ENCODE measurements at regions not wholly inside any gene's neighbourhood (a gene's known extent, or its start where the extent isn't known, plus 50 kb on each side); places are given as distances from the start of the nearest gene placed in this dataset.

- no peak for FAIRE-seq
- intact Hi-C loops (cut with DNase I) = no loop called here
- no peaks in the 10 kb centered on the region for H3K36me3 ChIP-seq (ENCODE audit: control insufficient read depth in 2 of 3, insufficient read depth in 3 of 3, low read length in 3 of 3)
- no peak overlapping the region for H3K4me3 ChIP-seq (ENCODE audit: low read length in 3 of 3)
- H3K9ac ChIP-seq (ENCODE audit: low read length in 3 of 3) = no peak overlapping the region
- H3K27me3 ChIP-seq (ENCODE audit: control insufficient read depth, insufficient read depth, low read length) = no peaks in the 10 kb centered on the region
- DNase-seq = no peak
- H3K27ac ChIP-seq (ENCODE audit: low read depth in 2 of 2, low read length in 2 of 2) = no peak overlapping the region
- no peak for TF ChIP-seq CTCF (IDR thresholded peaks at IDR 0.05; ENCODE audit: borderline replicate concordance, extremely low read depth, insufficient read depth)
- H3K4me1 ChIP-seq (ENCODE audit: control insufficient read depth in 2 of 3, insufficient read depth in 2 of 3, low read depth in 1 of 3, low read length in 3 of 3) = no peaks in the 10 kb centered on the region
- H3K9me3 ChIP-seq (ENCODE audit: control insufficient read depth in 2 of 3, insufficient read depth in 1 of 3, low read length in 3 of 3) = no peaks in the 10 kb centered on the region
Observed at GRCh38 chr2:57888463-57888862, 158.1 kb upstream of the VRK2 start.

GRCh38 chr2:57890464-57890863, 156.1 kb upstream of the VRK2 start:
- DNase-seq (no peak), FAIRE-seq (no peak)
- Histone ChIP-seq H3K4me1 (ENCODE audit: control insufficient read depth in 2 of 3, insufficient read depth in 2 of 3, low read depth in 1 of 3, low read length in 3 of 3) (no peaks in the 10 kb centered on the region), H3K27ac (ENCODE audit: low read depth in 2 of 2, low read length in 2 of 2) (no peak overlapping the region), H3K27me3 (ENCODE audit: control insufficient read depth, insufficient read depth, low read length) (no peaks in the 10 kb centered on the region), H3K36me3 (ENCODE audit: control insufficient read depth in 2 of 3, insufficient read depth in 3 of 3, low read length in 3 of 3) (no peaks in the 10 kb centered on the region), H3K9me3 (ENCODE audit: control insufficient read depth in 2 of 3, insufficient read depth in 1 of 3, low read length in 3 of 3) (no peaks in the 10 kb centered on the region), H3K4me3 (ENCODE audit: low read length in 3 of 3) (no peak overlapping the region), H3K9ac (ENCODE audit: low read length in 3 of 3) (no peak overlapping the region)
- no peak for TF ChIP-seq CTCF (IDR thresholded peaks at IDR 0.05; ENCODE audit: borderline replicate concordance, extremely low read depth, insufficient read depth)
- intact Hi-C loops (cut with DNase I) = no loop called here

- intact Hi-C loops (cut with DNase I) = no loop called here
- Histone ChIP-seq H3K27ac (ENCODE audit: low read depth in 2 of 2, low read length in 2 of 2) (no peak overlapping the region), H3K9me3 (ENCODE audit: control insufficient read depth in 2 of 3, insufficient read depth in 1 of 3, low read length in 3 of 3) (no peaks in the 10 kb centered on the region), H3K4me3 (ENCODE audit: low read length in 3 of 3) (no peak overlapping the region), H3K27me3 (ENCODE audit: control insufficient read depth, insufficient read depth, low read length) (no peaks in the 10 kb centered on the region), H3K9ac (ENCODE audit: low read length in 3 of 3) (no peak overlapping the region), H3K4me1 (ENCODE audit: control insufficient read depth in 2 of 3, insufficient read depth in 2 of 3, low read depth in 1 of 3, low read length in 3 of 3) (no peaks in the 10 kb centered on the region), H3K36me3 (ENCODE audit: control insufficient read depth in 2 of 3, insufficient read depth in 3 of 3, low read length in 3 of 3) (no peaks in the 10 kb centered on the region)
- TF ChIP-seq CTCF (IDR thresholded peaks at IDR 0.05; ENCODE audit: borderline replicate concordance, extremely low read depth, insufficient read depth) = no peak
- DNase-seq (no peak), FAIRE-seq (no peak)
Observed at GRCh38 chr2:57891086-57891712, 155.4 kb upstream of the VRK2 start.

- no peak for FAIRE-seq
Observed at GRCh38 chr2:57892920-57893319, 153.7 kb upstream of the VRK2 start.

More at GRCh38 chr2:57892920-57893319, 153.7 kb upstream of the VRK2 start:
- DNase-seq = no peak
- Histone ChIP-seq H3K9ac (ENCODE audit: low read length in 3 of 3) (no peak overlapping the region), H3K27ac (ENCODE audit: low read depth in 2 of 2, low read length in 2 of 2) (no peak overlapping the region), H3K27me3 (ENCODE audit: control insufficient read depth, insufficient read depth, low read length) (no peaks in the 10 kb centered on the region), H3K4me3 (ENCODE audit: low read length in 3 of 3) (no peak overlapping the region), H3K4me1 (ENCODE audit: control insufficient read depth in 2 of 3, insufficient read depth in 2 of 3, low read depth in 1 of 3, low read length in 3 of 3) (no peaks in the 10 kb centered on the region), H3K9me3 (ENCODE audit: control insufficient read depth in 2 of 3, insufficient read depth in 1 of 3, low read length in 3 of 3) (no peaks in the 10 kb centered on the region), H3K36me3 (ENCODE audit: control insufficient read depth in 2 of 3, insufficient read depth in 3 of 3, low read length in 3 of 3) (no peaks in the 10 kb centered on the region)
- TF ChIP-seq CTCF (IDR thresholded peaks at IDR 0.05; ENCODE audit: borderline replicate concordance, extremely low read depth, insufficient read depth) = no peak
- intact Hi-C loops (cut with DNase I) = no loop called here

Measured in kidney (tissue), 13 donors.